ENCODE measurements at regions not wholly inside any gene's neighbourhood (a gene's known extent, or its start where the extent isn't known, plus 50 kb on each side); places are given as distances from the start of the nearest gene placed in this dataset.

GRCh38 chrX:131951166-131951565 is 71.9 kb upstream of the STK26 start:
- no peak overlapping the region for H3K4me3 ChIP-seq
- intact Hi-C loops (cut with micrococcal nuclease) = no loop called here
- no peak for DNase-seq
- H3K36me3 ChIP-seq = no peaks in the 10 kb centered on the region
- no peaks in the 10 kb centered on the region for H3K27me3 ChIP-seq (ENCODE audit: low read depth)
- H3K27ac ChIP-seq (replicated peaks) = no peak overlapping the region
- H3K9me3 ChIP-seq (replicated peaks) = no peaks in the 10 kb centered on the region
- no peak for TF ChIP-seq CTCF (IDR thresholded peaks at IDR 0.05; ENCODE audit: borderline replicate concordance)
- H3K4me1 ChIP-seq = no peaks in the 10 kb centered on the region

- DNase-seq = no peak
- TF ChIP-seq CTCF (IDR thresholded peaks at IDR 0.05; ENCODE audit: borderline replicate concordance) = no peak
- intact Hi-C loops (cut with micrococcal nuclease) = no loop called here
- H3K9me3 ChIP-seq (replicated peaks) = no peaks in the 10 kb centered on the region
- no peak overlapping the region for H3K4me3 ChIP-seq
- no peaks in the 10 kb centered on the region for H3K4me1 ChIP-seq
- H3K27ac ChIP-seq (replicated peaks) = no peak overlapping the region
- H3K27me3 ChIP-seq (ENCODE audit: low read depth) = no peaks in the 10 kb centered on the region
- no peaks in the 10 kb centered on the region for H3K36me3 ChIP-seq
Observed at GRCh38 chrX:131955099-131955777, 67.9 kb upstream of the STK26 start.

- Histone ChIP-seq H3K36me3 (no peaks in the 10 kb centered on the region), H3K27ac (replicated peaks) (no peak overlapping the region), H3K4me1 (no peaks in the 10 kb centered on the region), H3K4me3 (no peak overlapping the region), H3K9me3 (replicated peaks) (no peaks in the 10 kb centered on the region), H3K27me3 (ENCODE audit: low read depth) (no peaks in the 10 kb centered on the region)
- TF ChIP-seq CTCF (IDR thresholded peaks at IDR 0.05; ENCODE audit: borderline replicate concordance) = no peak
- no peak for DNase-seq
- intact Hi-C loops (cut with micrococcal nuclease) = no loop called here
Observed at GRCh38 chrX:131958724-131959123, 64.4 kb upstream of the STK26 start.

GRCh38 chrX:131970347-131970746 is 52.8 kb upstream of the STK26 start:
- no peak for DNase-seq
- no peaks in the 10 kb centered on the region for H3K36me3 ChIP-seq
- TF ChIP-seq CTCF (IDR thresholded peaks at IDR 0.05; ENCODE audit: borderline replicate concordance) = no peak
- no peak overlapping the region for H3K4me3 ChIP-seq
- H3K27ac ChIP-seq (replicated peaks) = no peak overlapping the region
- intact Hi-C loops (cut with micrococcal nuclease) = no loop called here
- H3K9me3 ChIP-seq (replicated peaks) = no peaks in the 10 kb centered on the region
- H3K27me3 ChIP-seq (ENCODE audit: low read depth) = no peaks in the 10 kb centered on the region
- no peaks in the 10 kb centered on the region for H3K4me1 ChIP-seq
